OCI-LY1 (cell line): ENCODE measurements at regions not wholly inside any gene's neighbourhood (a gene's known extent, or its start where the extent isn't known, plus 50 kb on each side); places are given as distances from the start of the nearest gene placed in this dataset.

Source experiments
- H2AFZ ChIP-seq: fragments of 200-600 bp; sonication (generic), shearing (Covaris generic); 2 replicates; pipeline ENCODE4 v1.6.0; 2014; ENCODE audit warnings: antibody characterized with exemption, mild to moderate bottlenecking, low read length
- H3F3A ChIP-seq: fragments of 200-600 bp; sonication (generic), shearing (Covaris generic); 2 replicates; pipeline ENCODE4 v1.6.0; 2014; ENCODE audit warnings: mild to moderate bottlenecking, antibody characterized with exemption, low read length, moderate library complexity; ENCODE audit not compliant: insufficient read depth
- H3K27ac ChIP-seq: fragments of 200-600 bp; sonication (generic); 2 replicates; pipeline ENCODE4 v1.5.1; 2014; ENCODE audit warnings: low read length, mixed run types, mild to moderate bottlenecking, low read depth; ENCODE audit not compliant: poor library complexity, severe bottlenecking
- H3K27me3 ChIP-seq: fragments of 200-600 bp; sonication (generic); 2 replicates; pipeline ENCODE4 v1.6.0; 2014; ENCODE audit warnings: antibody characterized with exemption, mild to moderate bottlenecking, low read length, moderate library complexity; ENCODE audit not compliant: insufficient read depth
- H3K36me3 ChIP-seq: fragments of 200-600 bp; sonication (generic); 2 replicates; pipeline ENCODE4 v1.6.1; 2014; ENCODE audit warnings: mild to moderate bottlenecking, antibody characterized with exemption, low read length, moderate library complexity, mixed read lengths; ENCODE audit not compliant: insufficient read depth
- H3K4me1 ChIP-seq: fragments of 200-600 bp; sonication (generic); 2 replicates; pipeline ENCODE4 v1.5.1; 2014; ENCODE audit warnings: mild to moderate bottlenecking, low read length, moderate library complexity; ENCODE audit not compliant: insufficient read depth, severe bottlenecking
- H3K4me2 ChIP-seq: fragments of 200-600 bp; sonication (generic), shearing (Covaris generic); 2 replicates; pipeline ENCODE4 v1.6.1; 2014; ENCODE audit warnings: low read length
- H3K4me3 ChIP-seq: fragments of 200-600 bp; sonication (generic); 2 replicates; pipeline ENCODE4 v1.5.1; 2014; ENCODE audit warnings: low read length, low read depth, mild to moderate bottlenecking, mixed read lengths; ENCODE audit not compliant: poor library complexity, severe bottlenecking
- H3K79me2 ChIP-seq: fragments of 200-600 bp; shearing (Covaris generic); 2 replicates; pipeline ENCODE4 v1.6.1; 2016; ENCODE audit warnings: mixed run types, low read length, mixed read lengths; ENCODE audit not compliant: insufficient read depth
- H3K9ac ChIP-seq: fragments of 200-600 bp; sonication (generic), shearing (Covaris generic); 2 replicates; pipeline ENCODE4 v1.6.1; 2014; ENCODE audit warnings: mild to moderate bottlenecking, low read length, mixed read lengths
- H3K9me2 ChIP-seq: fragments of 200-600 bp; sonication (generic), shearing (Covaris generic); 2 replicates; pipeline ENCODE4 v1.6.1; 2014; ENCODE audit warnings: low read depth, mild to moderate bottlenecking, low read length, mixed read lengths
- H3K9me3 ChIP-seq: fragments of 200-600 bp; shearing (Covaris generic); 2 replicates; pipeline ENCODE4 v1.6.1; 2014; ENCODE audit warnings: low read length, mixed read lengths
- H4K20me1 ChIP-seq: fragments of 200-600 bp; sonication (generic), shearing (Covaris generic); 2 replicates; pipeline ENCODE4 v1.6.0; 2016; ENCODE audit warnings: mild to moderate bottlenecking, low read length; ENCODE audit not compliant: insufficient read depth
- EZH2 ChIP-seq: fragments of 200-600 bp; sonication (generic), shearing (Covaris generic); IDR thresholded peaks from 2 replicates; pipeline ENCODE4 v1.8.0; 2017; ENCODE audit warnings: borderline replicate concordance, mixed run types, mild to moderate bottlenecking, antibody characterized with exemption, low read length, moderate library complexity, mixed read lengths
- TF ChIP-seq, protein P1 (sequence below): fragments of 200-600 bp; sonication (generic), shearing (Covaris generic); IDR thresholded peaks from 2 replicates; pipeline ENCODE4 v1.5.1; 2017; ENCODE audit warnings: mild to moderate bottlenecking, antibody characterized with exemption, low read length, moderate library complexity, mixed read lengths

DNA sequence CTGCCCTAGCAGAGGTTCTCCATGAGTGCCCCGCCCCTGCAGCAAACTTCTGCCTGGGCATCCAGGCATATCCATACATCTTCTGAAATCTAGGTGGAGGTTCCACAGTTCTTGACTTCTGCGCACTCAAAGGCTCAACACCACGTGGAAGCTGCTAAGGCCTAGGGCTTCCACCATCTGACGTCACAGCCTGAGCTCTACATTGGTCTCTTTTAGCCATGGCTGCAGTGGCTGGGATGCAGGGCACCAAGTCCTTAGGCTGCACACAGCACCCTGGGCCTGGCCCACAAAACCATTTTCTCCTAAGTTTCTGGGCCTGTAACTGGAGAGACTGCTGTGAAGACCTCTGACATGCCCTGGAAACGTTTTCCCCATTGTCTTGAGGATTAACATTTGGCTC lies 272.6 kb upstream of the PLXNA2 start:
- no peak for TF ChIP-seq EZH2
- TF ChIP-seq, protein P1, sequence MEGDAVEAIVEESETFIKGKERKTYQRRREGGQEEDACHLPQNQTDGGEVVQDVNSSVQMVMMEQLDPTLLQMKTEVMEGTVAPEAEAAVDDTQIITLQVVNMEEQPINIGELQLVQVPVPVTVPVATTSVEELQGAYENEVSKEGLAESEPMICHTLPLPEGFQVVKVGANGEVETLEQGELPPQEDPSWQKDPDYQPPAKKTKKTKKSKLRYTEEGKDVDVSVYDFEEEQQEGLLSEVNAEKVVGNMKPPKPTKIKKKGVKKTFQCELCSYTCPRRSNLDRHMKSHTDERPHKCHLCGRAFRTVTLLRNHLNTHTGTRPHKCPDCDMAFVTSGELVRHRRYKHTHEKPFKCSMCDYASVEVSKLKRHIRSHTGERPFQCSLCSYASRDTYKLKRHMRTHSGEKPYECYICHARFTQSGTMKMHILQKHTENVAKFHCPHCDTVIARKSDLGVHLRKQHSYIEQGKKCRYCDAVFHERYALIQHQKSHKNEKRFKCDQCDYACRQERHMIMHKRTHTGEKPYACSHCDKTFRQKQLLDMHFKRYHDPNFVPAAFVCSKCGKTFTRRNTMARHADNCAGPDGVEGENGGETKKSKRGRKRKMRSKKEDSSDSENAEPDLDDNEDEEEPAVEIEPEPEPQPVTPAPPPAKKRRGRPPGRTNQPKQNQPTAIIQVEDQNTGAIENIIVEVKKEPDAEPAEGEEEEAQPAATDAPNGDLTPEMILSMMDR, result no peak
- no peaks in the 10 kb centered on the region for H3K36me3 ChIP-seq
- H3K9ac ChIP-seq, result no peak overlapping the region
- H3K4me3 ChIP-seq, result no peak overlapping the region
- H3K4me1 ChIP-seq, result no peaks in the 10 kb centered on the region
- no peaks in the 10 kb centered on the region for H3F3A ChIP-seq
- H3K27ac ChIP-seq, result no peak overlapping the region
- no peak overlapping the region for H2AFZ ChIP-seq
- H3K9me3 ChIP-seq, result no peaks in the 10 kb centered on the region
- H3K9me2 ChIP-seq, result no peaks in the 10 kb centered on the region
- H3K4me2 ChIP-seq, result no peak overlapping the region
- H3K27me3 ChIP-seq, result no peaks in the 10 kb centered on the region
- no peaks in the 10 kb centered on the region for H4K20me1 ChIP-seq
- no peaks in the 10 kb centered on the region for H3K79me2 ChIP-seq

DNA sequence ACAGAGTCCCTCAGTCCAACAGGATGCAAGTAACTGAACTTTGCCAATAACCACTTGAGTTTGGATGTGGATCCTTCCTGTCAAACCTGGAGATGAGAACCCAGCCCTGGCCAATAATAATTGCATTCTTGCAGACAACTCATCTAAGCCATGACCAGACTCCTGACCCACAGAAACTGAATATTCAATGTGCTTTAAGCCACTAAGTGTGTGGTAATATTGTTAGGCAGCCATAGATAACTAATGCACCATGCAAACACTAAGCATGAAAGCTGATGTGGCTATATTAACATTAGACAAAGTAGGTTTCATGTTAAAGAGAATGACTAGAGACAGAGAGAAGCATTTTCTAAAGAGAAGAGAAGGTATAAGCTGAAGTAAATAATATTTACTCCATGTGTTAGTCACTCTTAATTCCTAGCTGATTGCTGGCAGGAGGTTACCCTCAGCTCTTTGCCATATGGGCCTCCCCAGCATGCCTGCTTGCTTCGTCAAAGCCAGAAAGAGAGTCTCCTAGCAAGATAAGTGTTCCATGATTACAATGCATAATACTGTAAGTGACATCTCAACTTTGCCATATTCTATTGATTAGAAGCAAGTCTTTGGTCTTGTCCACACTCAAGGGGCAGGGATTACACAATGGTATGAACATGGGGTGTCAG lies 276.4 kb upstream of the PLXNA2 start:
- no peak overlapping the region for H3K9ac ChIP-seq
- TF ChIP-seq, protein P1, result no peak
- TF ChIP-seq EZH2, result no peak
- H3K27ac ChIP-seq, result no peak overlapping the region
- H3K9me2 ChIP-seq, result no peaks in the 10 kb centered on the region
- no peaks in the 10 kb centered on the region for H3K9me3 ChIP-seq
- no peak overlapping the region for H3K4me3 ChIP-seq
- H2AFZ ChIP-seq, result no peak overlapping the region
- H3K27me3 ChIP-seq, result no peaks in the 10 kb centered on the region
- no peaks in the 10 kb centered on the region for H3K36me3 ChIP-seq
- H3K4me1 ChIP-seq, result no peaks in the 10 kb centered on the region
- no peaks in the 10 kb centered on the region for H3F3A ChIP-seq
- no peak overlapping the region for H3K4me2 ChIP-seq
- H4K20me1 ChIP-seq, result no peaks in the 10 kb centered on the region
- H3K79me2 ChIP-seq, result no peaks in the 10 kb centered on the region

DNA sequence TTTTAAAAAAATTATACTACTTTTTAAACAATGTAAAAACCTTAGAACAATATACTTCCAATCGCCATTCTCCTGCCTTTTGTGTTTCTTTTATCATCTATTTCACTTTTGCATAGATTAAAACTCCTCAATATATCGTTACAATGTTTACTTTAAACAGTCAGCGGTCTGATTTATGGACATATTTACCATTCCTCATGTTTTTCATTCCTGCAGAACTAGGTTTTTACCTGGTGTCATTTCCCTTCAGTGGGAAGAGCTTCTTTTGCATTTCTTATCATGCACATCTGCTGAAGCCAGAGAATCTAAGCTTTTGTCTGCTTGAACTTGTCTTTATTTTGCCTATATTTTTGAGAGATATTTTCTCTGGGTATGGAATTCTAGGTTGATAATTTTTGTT lies 277.4 kb upstream of the PLXNA2 start:
- no peaks in the 10 kb centered on the region for H3K4me1 ChIP-seq
- H3K79me2 ChIP-seq, result no peaks in the 10 kb centered on the region
- H3K9me3 ChIP-seq, result no peaks in the 10 kb centered on the region
- H3K4me2 ChIP-seq, result no peak overlapping the region
- H4K20me1 ChIP-seq, result no peaks in the 10 kb centered on the region
- H3K36me3 ChIP-seq, result no peaks in the 10 kb centered on the region
- H3K27me3 ChIP-seq, result peaks cover 2% of the 10 kb centered on the region; the same call in 1 of the 2 replicates
- no peaks in the 10 kb centered on the region for H3K9me2 ChIP-seq
- TF ChIP-seq EZH2, result no peak
- TF ChIP-seq, protein P1, result no peak
- no peak overlapping the region for H3K4me3 ChIP-seq
- H2AFZ ChIP-seq, result no peak overlapping the region
- no peak overlapping the region for H3K9ac ChIP-seq
- H3F3A ChIP-seq, result no peaks in the 10 kb centered on the region
- H3K27ac ChIP-seq, result no peak overlapping the region
